GM21529 (cell line): ENCODE measurements at regions not wholly inside any gene's neighbourhood (a gene's known extent, or its start where the extent isn't known, plus 50 kb on each side); places are given as distances from the start of the nearest gene placed in this dataset.

Experiments used
- ATAC-seq: cut with Tn5 transposase; IDR thresholded peaks from one replicate; pipeline ENCODE4 v1.9.1; 2021; ENCODE audit not compliant: unreplicated experiment

DNA sequence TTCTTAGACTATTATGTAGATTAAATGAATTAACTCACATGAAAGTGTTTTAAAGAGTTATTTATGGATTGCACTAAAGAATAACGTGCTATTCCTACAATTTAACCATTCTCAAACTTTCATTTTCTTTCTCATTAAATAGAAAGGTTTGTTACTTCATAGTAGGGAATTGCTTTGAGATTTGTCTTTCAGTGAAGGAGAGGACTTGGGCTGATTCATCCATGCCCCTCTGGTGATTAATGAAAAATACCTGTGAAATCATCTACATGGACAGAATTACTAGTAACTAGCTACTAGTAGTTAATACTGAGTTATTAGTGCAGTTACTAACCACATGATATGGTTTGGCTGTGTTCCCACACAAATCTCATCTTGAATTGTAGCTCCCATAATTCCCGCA is 275.8 kb upstream of the CDH20 start:
- ATAC-seq = no peak

DNA sequence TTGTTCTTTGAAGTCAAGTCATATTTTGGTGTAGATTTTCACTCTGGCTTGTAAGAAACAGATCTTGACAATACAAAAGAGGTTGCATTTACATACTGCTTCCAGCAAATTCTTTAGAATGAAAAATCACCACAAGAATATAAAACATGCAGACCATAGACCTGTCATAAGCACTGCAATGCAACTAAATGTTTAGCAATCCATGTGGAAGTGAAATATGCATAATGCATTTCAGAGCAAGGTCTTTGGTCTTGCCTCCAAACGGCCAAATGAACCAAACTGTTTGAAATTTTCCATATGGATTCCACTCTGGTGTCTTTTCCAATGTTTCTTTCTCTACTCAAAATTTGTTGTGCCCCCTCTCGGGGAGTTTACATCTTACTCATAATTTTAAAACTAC is 271.0 kb upstream of the CDH20 start:
- no peak for ATAC-seq

DNA sequence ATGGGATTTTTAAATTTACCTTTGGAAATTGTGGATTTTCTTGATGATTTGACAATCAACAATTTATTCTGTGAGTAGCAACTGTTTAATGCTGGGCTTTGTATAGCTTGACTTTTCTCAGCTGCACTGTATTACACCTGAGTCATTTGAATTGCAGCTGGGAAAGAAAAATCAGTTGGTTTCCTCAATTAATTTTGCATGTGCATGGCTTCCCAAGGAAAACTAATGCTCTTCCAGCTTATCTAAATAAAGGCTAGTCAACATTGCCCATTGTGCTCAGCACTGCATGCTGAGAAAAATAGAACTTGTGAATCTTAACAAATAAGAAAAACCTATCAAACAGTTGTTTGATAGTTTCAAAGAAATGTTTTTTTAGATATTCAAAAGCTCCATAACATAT is 268.3 kb upstream of the CDH20 start:
- ATAC-seq = no peak

DNA sequence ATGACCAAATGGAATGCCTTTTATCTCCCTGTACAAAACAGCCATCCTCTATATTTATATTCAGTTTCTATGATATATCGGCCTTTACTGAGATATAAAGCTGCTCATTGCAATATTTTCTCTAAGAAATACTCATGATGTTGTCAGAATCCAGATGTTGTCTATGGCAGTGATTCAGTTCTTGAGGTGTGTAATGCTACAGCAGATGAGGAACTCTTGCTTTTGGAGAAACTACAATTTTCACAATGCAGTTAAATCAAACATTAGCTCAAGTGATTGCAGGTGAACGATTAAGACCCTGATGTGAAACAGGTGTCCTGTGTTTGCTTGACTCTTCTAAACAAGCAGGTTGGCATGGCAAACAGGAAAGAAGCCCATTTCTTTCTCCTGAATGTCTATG is 256.2 kb upstream of the CDH20 start:
- ATAC-seq = no peak

DNA sequence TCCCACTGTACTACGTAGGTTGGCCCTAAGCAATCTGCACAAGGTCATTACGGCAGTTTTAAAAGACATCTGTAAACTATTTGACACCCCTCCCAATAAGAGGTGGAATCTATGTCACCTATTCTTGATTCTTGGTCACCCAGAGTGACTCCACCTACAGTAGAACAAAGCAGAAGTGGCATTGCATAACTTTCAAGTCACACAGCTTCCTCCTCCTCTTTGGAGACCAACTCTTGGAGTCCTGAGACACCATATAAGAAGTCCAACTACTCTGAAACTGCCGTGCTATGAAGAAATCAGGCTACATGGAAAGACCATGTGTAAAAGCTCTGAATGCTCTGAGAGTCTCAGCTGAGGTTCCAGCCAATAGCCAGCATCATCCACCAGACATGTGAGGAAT is 253.5 kb upstream of the CDH20 start:
- ATAC-seq = no peak

DNA sequence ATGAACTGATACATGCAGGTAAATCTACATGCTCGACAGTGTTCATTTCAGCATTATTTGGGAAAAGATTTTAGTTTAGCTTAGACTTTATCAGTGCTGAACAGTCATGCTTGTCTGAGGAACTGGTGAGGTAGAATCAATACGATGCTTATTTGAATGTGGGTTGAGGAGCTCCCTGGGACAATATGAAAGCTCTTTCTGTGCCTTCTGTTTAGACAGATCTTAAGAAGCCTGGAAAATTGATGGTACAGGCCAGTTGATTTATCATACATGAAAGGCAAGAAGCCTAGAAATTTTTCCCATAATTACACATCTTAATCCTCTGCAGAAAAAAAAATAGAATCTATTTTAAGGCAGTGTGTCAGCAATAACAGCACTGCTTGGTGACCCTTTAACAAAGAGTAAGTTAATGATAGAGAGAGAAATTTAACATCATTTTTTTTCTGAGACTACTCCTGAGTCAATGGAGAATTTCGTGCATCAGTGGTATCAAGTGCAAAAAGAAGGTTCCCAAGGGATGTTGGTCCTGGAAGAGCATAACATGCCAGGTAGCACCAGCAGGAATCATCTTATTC is 252.2 kb upstream of the CDH20 start:
- no peak for ATAC-seq

DNA sequence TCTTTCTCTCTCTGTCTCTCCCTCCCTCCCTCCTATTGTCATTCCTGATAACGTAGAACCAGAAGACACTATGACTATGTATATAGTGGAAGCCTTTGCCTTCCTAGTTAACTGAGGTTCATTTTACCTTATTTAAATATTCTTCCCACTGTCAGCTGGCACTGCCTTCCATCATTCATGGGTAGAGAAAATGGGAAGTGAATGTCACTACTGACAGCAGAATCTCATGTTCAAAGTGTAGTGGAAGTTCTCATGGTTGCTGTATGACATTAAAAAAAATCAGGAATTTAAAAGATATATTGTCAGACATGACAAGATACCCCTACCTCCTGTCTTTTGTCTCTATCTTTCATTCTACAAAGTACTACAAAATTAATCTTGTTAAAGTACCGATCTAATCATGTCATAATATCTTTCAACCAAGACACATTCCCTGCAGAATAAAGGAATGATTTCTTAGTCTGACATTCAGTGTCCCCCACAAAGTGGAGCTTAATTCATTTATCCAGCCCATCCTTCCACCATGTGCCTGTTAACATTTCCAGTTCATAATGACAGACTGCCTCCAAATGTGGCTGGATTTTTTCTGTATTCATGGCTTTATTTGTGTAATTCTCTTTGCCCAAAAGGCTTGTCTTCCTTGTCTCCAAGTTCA is 250.1 kb upstream of the CDH20 start:
- no peak for ATAC-seq

DNA sequence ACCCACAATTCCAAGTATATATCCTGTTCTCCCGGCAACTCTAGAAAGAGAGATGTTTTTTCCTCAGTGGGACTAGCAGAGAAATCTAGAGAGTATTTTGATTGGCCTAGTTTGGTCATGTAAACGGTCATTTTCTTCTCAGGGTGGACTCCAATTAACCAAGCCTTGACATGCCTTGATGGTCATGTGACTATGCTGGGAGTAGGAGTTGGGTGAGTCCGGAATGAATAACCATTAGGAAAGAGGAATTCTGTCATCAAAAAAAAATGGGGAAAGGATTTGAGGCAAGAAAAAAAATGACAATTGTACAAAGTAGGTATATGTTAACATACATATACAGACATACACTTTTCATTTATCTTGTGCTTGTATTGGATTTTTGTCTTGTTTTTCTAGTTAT is 248.2 kb upstream of the CDH20 start:
- ATAC-seq = no peak

DNA sequence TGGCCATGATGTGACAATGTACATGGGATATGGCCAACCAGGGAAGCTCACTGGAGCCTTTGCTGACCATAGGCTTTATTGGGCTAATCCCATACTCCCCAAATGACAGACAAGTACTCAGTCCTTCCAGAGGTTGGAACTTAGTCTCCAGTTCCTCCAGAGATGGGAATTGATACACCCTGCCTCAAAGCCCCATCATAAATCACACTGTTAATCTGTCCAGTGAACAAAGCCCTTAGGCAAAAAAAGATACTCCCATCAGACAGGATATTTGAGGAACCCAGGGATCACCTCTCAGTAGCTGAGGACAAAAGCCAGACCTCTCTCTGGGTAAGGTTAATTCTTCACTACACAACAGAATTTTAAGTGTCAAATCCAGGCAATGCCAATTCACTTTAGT is 247.5 kb upstream of the CDH20 start:
- ATAC-seq = no peak

DNA sequence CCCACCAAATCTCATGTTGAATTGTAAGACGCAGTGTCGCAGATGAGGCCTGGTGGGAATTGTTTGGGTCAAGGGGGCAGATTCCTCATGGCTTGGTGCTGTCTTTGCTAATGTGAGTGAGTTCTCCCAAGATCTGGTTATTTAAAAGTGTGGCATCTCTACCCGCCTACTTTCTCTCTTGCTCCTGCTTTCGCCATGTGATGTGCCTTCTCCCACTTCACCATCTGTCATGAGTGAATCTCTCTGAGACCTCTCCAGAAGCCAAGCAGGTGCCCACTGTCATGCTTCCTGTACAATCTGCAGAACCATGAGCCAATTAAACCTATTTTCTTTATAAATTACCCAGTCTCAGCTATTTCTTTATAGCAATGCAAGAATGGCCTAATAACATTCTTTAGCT is 246.6 kb upstream of the CDH20 start:
- ATAC-seq = no peak

DNA sequence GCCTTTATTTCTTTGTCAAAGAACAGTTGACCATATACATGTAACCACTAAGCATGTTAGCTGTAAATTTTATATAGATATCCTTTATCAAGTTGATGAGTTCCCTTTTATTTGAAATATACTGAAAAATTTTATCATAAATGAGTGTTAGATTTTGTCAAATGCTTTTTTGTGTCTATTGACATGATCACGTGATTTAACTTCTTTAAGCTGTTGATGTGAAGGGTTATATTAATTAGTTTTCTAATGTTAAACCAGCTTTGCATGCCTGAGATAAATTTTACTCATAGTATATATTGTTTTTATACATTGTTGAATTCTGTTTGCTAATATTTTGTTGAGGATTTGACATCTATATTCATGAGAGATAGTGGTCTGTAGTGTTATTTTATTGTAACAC is 241.9 kb upstream of the CDH20 start:
- no peak for ATAC-seq

DNA sequence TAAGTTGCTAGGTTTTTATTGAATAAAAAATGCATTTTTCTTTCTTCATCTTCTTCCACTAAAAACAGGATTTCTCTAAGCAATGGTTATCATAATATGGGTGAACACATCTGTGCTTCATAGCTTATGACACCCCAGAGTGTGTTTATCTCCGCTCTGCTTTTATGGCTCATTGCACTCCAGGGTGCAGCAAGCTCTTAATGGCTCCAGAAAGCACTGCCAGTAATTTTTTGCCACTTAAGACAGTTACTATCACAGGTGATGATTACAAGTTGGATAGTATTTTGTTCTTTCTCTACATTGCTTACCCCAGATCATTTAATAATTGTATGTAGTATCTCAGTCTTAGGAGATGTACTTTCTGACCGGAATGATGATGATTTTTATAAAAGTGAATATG is 239.3 kb upstream of the CDH20 start:
- ATAC-seq = no peak

DNA sequence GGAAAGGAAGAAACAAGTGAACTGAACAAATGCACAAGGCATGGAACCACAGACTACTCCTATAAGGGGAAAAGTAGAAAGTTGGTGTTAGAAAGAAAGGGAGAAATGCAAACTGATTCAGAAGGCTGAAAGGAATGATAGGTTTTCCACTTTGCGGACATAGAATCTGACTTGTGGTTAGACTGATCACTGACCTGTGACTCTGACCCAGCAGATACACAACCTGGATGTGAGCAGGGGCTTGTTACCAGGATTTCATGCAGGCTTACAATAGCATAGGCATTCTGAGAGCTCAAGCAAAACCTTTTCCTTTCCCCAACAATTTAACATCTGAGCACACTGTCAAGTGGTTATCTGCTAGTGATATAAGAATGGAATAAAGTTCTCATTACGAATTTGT is 237.0 kb upstream of the CDH20 start:
- ATAC-seq = no peak

DNA sequence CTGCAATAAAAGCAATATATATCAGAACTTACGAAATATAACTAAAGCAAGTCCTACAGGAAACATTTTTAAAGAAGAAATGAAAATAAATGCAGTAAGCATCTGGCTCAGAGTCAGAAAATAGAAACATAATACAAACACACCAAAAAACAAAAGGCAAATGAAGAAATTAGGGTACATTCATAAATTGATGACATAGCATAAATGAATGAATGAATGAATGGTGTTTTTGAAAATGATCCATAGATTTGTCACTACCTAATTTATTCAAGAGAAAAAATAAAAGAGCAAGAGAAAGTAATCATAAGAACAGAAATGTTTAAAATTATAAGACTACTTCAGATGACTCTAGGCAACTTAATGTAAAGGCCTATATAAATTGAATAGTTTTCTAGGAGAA is 226.1 kb upstream of the CDH20 start:
- ATAC-seq = no peak

DNA sequence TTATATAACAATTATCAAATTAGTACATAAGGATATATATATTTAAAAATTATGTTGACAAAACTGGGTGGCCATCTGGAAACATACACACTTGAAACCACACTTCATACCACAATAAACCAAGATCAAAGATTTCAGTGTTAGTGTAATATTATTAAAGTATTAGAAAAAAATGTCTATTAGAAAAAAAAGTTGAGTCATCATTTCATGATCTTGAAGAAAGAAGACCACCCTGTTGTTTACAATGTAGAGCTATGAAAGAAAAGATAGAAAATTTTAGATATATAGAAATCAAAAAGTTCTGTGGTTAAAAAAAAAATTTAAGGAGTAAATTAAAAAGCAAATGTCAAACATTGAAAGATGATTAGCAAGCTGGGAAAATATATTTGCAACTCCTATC is 224.5 kb upstream of the CDH20 start:
- ATAC-seq = no peak

DNA sequence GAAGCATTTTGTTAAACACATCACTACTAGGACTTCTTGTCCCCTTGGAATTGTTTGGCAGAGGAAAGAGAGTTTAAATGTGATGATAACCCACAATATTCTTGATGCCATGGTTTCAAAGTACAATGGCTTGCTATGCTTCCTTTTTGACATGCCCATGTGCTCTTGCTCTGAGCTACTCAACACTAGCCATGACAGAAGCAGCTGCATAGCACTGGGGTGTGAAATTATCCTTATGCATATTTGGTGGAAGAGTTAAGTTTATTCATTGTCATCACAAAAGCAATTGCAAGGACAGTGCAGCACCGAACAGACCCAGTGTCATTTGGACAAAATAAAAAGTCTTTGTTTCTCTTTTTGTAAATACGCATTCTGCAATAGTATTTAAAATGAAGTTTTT is 209.9 kb upstream of the CDH20 start:
- no peak for ATAC-seq

DNA sequence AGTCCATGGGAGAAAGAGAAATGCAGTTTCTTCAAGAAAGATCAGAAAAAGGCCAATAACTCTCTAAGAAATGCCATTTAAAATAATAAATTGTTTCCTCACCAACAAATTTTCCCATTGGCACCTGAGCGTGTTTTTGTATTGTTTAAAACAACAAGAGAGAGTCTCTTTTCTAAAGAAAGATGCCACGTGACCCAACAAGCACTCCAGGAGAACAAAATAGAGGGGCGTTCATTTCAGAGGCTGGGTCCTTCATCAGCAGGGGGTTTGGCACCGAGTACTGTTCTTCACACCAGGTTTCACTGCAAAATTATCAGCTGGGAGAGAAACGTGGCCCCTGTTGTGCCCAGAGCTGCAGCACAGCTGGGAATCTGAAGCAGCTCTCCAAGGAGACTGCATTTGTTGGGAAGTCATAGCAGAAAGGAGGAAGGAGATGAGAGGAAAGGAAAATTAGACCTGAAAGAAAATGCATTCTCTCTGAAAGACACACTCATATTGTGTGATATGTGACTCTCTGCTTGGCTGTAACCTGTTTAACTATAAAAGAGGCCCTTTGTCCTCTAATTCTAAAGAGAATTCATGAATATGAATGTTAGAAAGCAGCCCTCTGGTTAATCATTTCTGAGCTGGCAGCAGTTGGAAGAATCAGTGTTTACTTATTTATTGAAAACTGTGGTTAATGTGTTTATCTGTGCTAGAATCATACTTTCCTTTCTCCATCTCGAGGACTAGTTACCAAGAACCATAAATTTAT is 205.3 kb upstream of the CDH20 start:
- ATAC-seq = no peak

DNA sequence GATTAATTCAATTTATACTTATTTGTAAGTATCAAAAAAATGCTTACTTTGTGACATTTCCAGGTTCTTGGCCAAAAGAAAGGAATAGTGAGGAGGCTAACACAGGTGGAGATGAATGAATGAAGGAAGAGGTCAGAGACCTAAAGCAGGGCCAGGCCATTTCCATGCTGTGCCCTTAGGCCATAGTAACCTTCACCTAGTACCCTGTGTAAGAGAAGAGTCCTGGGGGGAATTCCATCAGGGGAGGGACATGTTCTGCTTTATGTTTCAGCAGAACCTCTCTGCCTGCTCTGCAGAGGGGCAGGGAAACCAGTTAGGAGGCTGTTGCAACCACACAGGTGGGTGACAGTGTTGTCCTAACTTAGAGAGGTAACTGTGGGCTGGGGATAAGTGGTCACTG is 204.2 kb upstream of the CDH20 start:
- ATAC-seq = no peak

DNA sequence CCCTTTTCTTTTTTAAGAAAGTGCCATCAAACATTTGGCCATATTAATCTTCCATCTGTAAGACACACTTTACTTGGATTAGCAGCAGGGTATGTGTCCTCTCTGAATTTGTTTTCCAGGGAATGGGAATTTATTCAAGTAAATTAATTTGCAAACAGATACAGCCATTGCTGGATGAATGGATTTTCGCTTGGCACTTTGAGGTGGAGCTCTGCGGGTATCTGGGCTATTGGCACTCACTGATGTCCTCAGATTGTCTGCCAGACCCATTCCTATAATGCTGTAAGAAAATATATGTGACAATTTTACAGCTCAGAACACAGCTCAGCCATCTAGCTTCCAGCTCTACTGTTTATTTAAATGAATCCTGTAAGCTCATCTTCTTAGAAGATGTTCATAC is 201.2 kb upstream of the CDH20 start:
- no peak for ATAC-seq

DNA sequence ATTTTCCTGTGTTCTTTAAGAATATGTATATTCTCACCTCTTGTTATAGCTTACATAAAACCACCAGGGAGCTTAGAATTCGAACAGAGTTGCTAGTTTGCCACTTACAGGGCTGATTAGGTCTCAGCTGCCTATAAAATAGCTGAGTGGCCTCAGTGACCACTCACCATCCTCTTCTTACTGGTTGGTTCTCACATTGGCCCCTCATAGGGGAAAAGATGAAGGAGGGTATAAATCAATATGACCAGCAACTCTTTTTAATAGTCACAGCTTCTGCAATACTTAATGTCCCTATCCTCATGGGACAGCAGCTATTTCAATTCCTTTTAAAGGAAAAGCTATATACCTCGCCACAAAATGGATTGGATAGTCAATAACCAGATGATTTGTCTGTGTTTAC is 199.4 kb upstream of the CDH20 start:
- ATAC-seq = no peak

DNA sequence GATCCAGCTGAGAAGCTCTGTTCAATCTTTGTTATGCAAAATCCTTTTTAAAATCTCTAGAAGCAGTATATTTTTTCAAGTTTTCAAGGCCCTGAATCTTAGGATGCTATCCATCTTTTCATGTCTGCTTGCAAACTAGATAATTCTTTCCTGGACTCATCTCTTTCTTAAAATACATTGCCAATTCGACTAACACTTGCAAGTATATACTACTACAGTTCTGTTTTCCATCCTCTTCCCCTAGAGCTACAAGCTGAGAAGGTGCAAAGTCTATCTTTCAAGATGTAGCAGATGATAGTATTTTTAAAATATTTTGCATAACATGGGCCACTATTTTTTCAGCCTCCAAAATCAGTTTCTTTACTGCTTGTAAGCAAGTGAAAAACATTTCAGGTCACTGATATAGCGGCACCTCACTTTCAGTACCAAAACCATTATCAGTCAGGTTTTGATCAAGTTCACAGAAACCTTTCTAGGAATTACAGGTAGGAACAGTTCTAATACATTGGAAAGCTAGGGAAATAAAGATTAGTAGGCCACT is 196.4 kb upstream of the CDH20 start:
- ATAC-seq = no peak

DNA sequence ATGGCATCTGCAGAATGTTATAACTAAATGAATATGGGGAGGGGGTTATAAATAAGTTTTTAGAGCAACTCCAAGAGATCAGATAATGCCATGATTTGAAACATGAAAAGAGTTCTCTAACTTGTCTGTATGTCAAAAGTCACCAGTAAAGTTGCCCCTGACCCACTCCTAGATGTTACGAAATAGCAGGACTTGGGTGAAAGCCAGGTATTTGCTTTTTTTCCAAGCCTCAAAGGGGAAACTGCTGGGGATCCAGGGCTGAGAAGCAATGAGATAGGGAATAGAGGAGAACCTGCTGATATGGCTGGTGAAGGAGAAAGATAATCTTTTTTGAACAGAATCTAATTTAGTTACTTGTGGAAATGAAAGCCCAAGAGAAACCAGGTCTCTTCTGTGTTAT is 191.5 kb upstream of the CDH20 start:
- ATAC-seq = no peak
